ENCODE measurements at regions not wholly inside any gene's neighbourhood (a gene's known extent, or its start where the extent isn't known, plus 50 kb on each side); places are given as distances from the start of the nearest gene placed in this dataset.

DNA sequence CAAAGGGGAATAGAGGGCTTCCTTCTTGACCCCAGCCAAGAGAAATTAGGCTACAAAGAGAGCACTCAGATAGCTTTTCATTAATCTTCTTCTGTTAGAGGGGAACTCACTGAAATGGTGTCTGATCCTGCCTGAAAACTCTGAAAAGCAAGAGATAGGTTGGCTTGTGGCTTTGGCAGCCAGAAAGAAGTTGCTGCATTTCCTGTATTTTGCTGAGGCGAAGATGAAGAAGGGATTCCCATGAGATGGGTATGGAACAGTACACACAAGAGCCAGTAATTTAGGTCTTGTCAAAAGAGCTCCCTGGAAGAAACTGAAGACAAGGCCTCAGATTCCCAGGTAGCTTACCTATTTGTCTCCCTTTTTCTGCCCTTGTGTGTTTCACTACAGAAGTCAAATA lies 120.9 kb upstream of the TARS1 start:
- intact Hi-C loops (cut with DNase I) = no loop called here
- DNase-seq (ENCODE audit: low spot score) (no peak), ATAC-seq (peak; percentile 64)

DNA sequence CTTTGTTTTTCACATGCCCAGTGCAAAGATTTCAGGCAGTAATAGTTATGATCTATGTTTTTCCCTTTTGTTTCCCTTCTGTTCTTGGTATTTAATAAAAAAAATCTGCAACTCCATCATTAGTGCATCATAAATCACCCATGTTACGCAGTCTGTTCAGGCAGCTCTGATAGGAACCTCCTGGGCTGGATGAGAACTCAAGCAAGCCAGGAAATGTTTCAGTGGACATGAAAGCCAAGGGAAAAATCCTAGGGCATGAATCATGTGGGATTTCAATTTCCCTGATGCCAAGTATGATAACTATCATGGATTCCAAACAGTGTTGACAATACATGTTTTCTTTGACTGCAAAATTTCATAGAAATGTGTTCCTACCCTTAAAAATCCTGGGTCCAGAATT lies 119.7 kb upstream of the TARS1 start:
- DNase-seq (ENCODE audit: low spot score) (no peak), ATAC-seq (peak; percentile 84)
- intact Hi-C loops (cut with DNase I) = no loop called here

GRCh38 chr5:33322632-33323031 lies 118.1 kb upstream of the TARS1 start:
- DNase-seq (ENCODE audit: low spot score) = no peak
- peak; percentile 86 for ATAC-seq
- intact Hi-C loops (cut with DNase I) = no loop called here

- intact Hi-C loops (cut with DNase I) = no loop called here
- no peak for ATAC-seq
- DNase-seq (ENCODE audit: low spot score) = no peak
Observed at GRCh38 chr5:33324667-33325307, 116.0 kb upstream of the TARS1 start.

DNA sequence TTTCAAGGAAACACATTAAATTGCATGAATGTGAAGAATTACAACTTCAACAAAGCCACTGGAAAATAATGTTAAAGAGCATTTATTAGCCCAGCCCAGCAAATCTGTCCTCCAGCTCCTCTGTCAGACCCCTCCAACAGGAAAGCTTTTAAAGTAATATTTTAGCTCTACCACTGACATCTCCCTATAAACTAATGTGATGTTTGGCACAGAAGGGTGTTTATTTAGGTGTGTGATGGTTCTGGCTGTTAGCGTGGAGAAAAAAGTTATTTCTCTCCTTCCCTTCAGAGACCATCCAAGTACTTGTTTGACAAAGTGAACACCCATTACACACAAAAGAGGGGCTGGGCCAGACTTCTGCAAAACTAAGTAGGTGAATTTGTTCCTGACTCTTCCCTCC lies 111.9 kb upstream of the TARS1 start:
- ATAC-seq (peak; percentile 85), DNase-seq (ENCODE audit: low spot score) (no peak)
- intact Hi-C loops (cut with DNase I) = no loop called here

- DNase-seq (ENCODE audit: low spot score) (no peak), ATAC-seq (no peak)
- intact Hi-C loops (cut with DNase I) = no loop called here
Observed at GRCh38 chr5:33329891-33330290, 110.9 kb upstream of the TARS1 start.

DNA sequence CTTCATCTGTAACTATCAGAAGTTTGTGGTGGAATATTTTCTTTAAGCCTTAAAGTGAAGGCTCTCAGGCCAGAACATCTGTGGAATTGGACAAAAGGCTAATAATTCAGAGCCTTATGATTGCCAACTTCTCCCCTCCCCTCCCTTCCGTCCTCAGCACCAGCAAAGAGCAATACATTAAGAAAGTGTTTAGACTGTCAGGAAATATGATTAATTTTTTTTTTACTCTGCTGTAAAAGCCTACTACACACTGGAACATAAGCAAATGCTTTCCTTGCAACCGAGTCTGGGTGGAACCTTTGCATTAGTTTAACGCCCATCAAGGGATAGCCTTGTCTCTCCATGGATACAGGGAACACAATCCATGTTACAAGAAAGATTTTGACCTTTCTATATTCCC lies 110.3 kb upstream of the TARS1 start:
- no peak for ATAC-seq

GRCh38 chr5:33330992-33331391 lies 109.8 kb upstream of the TARS1 start:
- intact Hi-C loops (cut with DNase I) = no loop called here
- ATAC-seq (no peak), DNase-seq (ENCODE audit: low spot score) (no peak)

More for the DNA sequence above, 110.3 kb upstream of the TARS1 start:
- DNase-seq (ENCODE audit: low spot score) = no peak
- intact Hi-C loops (cut with DNase I) = no loop called here

- intact Hi-C loops (cut with DNase I) = no loop called here
- ATAC-seq = no peak
- no peak for DNase-seq (ENCODE audit: low spot score)
Observed at GRCh38 chr5:33332804-33333203, 108.0 kb upstream of the TARS1 start.

DNA sequence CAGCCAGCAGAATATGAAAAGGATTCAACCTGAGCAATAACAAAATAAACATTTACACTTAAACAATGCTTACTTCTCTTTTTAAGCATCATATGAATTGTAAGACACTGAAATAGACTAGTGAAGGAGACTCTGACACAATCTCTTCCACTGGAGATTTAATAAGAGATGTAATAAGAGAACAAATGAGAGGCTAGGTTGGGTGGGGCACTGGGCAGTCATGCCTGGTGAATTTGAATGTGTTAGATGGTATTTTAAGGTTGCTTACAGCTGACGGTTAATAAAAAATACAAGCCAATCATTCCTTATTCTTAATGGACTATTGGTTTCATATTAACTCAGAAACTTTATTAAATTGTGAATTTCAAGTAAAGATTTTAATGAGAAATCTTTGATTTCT lies 105.9 kb upstream of the TARS1 start:
- no peak for DNase-seq (ENCODE audit: low spot score)
- ATAC-seq = no peak
- intact Hi-C loops (cut with DNase I) = no loop called here

- DNase-seq (ENCODE audit: low spot score) (no peak), ATAC-seq (no peak)
- intact Hi-C loops (cut with DNase I) = no loop called here
Observed at GRCh38 chr5:33336891-33337636, 103.7 kb upstream of the TARS1 start.

DNA sequence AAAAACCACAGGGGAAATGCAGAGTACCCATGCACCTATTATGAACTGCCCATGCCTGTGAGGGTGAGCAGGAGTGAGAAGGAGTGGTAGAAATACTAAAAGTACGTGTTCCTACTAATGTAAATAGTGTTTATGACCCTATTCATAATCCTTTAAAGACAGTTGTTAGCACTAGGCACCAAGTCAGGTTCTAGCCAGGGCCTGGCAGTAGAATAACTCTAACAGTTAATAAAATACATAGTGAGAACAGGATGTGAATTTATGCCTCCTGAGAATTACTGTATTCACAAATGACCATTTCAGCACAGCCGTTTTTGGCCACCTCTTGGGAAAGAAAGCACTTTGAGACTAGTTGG lies 103.2 kb upstream of the TARS1 start:
- intact Hi-C loops (cut with DNase I) = no loop called here
- DNase-seq (ENCODE audit: low spot score) (no peak), ATAC-seq (no peak)

DNA sequence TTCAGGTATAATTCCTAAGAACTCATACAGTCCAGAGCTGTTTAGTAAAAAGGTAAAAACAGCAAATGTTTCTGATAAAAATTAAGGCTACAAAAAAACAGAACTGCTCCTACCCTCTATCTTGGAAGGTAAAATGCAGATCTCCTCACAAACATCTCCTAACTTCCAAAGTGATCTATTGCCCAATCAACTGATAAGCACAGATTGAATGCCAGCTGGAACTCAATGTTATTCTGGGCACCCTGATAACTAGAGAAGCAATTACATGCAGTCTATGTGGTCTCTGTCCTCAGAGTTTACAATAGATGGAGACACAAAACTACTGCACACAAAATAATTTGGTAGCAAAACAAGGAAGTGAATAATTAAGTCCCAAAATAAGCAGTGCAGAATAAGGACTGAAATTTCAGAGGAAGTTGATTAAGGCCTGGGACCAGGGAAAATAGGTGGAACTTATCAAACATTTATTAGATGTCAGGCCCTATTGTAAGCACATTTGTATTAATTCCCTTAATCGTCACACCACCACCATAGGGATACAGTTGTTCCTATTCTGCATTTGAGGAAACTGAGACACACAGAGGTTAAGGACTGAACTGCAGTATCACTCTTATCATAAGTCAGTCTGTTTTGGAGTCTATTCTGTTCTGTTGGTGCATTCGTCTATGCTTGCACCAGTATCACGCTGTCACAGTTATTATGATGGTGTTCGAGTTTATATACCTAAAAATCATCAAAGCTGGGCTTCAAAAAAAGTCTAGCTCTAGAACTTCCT lies 102.2 kb upstream of the TARS1 start:
- no peak for DNase-seq (ENCODE audit: low spot score)
- ATAC-seq = no peak
- intact Hi-C loops (cut with DNase I) = no loop called here

GRCh38 chr5:33339413-33339812 lies 101.4 kb upstream of the TARS1 start:
- DNase-seq (ENCODE audit: low spot score) (no peak), ATAC-seq (no peak)
- intact Hi-C loops (cut with DNase I) = no loop called here

DNA sequence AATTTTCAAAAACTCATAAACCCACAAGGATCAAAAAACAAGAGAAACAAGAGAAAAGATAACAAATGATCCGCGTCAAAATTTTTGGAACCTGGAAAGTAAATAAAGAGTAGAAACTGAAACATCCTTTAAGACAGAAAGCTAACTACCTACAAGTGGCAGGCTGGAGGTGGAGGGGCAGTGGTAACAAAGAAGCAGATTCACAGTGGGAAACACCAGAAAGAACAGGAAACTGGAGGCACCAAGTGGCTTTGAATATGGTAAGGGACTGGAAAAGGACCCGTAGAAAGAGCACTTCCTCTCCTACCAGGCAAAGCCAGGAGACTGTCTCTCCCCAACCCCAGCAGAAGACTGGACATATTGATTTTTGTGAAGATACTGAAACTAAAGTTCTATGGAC lies 100.6 kb upstream of the TARS1 start:
- ATAC-seq (no peak), DNase-seq (ENCODE audit: low spot score) (no peak)
- intact Hi-C loops (cut with DNase I) = no loop called here

GRCh38 chr5:33341351-33341750 lies 99.4 kb upstream of the TARS1 start:
- ATAC-seq = peak; percentile 33
- intact Hi-C loops (cut with DNase I) = no loop called here
- DNase-seq (ENCODE audit: low spot score) = no peak

- ATAC-seq = peak; percentile 87
- no peak for DNase-seq (ENCODE audit: low spot score)
- intact Hi-C loops (cut with DNase I) = no loop called here
Observed at GRCh38 chr5:33343676-33344327, 97.0 kb upstream of the TARS1 start.

DNA sequence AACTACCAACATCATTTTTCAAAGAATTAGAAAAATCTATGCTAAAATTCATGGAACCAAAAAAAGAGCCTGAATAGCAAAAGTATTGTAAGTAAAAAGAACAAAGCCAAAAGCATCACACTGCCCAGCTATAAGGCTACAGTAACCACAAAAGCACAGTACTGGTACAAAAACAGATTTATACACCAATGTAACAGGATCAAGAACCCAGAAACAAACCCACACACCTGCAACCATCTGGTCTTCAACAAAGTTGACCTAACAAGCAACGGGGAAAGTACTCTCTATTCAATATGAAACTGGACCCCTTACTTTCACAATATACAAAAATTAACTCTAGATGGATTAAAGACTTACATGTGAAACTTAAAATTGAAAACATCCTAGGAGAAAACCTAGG lies 94.2 kb upstream of the TARS1 start:
- intact Hi-C loops (cut with DNase I) = no loop called here
- DNase-seq (ENCODE audit: low spot score) = no peak
- ATAC-seq = no peak

GRCh38 chr5:33361781-33362180 lies 79.0 kb upstream of the TARS1 start:
- no peak for ATAC-seq
- intact Hi-C loops (cut with DNase I) = no loop called here
- no peak for DNase-seq (ENCODE audit: low spot score)

DNA sequence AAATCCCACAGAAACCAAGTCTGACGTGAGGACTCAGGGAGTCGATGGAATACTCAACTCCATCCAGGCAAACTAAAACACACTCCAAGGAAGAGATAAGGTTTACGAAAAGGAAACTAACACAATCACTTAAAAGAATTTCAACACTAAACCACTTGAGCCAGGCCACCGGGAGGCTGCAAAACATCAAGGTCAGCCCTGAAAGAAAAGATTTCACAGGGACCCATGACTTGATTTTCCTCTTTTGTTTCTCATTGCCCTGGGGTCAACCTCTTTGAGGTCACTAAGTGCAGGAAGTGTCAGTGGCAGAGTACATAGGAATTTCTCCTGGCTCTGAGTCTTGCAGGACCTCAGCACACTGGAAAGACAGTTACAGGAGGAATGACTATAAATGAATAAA lies 77.8 kb upstream of the TARS1 start:
- intact Hi-C loops (cut with DNase I) = no loop called here
- ATAC-seq (peak; percentile 91), DNase-seq (ENCODE audit: low spot score) (peak; percentile 60)
